ENCODE measurements at regions not wholly inside any gene's neighbourhood (a gene's known extent, or its start where the extent isn't known, plus 50 kb on each side); places are given as distances from the start of the nearest gene placed in this dataset.

- Mint-ChIP-seq H3K36me3 (ENCODE audit: low read depth) (no peaks in the 10 kb centered on the region), H3K4me3 (no peak overlapping the region), H3K27ac (no peak overlapping the region), H3K9me3 (peaks cover 2% of the 10 kb centered on the region), H3K4me1 (peaks cover 8% of the 10 kb centered on the region), H3K27me3 (ENCODE audit: low read depth) (peaks cover 9% of the 10 kb centered on the region)
- no peak for TF ChIP-seq CTCF (IDR thresholded peaks at IDR 0.05; ENCODE audit: unreplicated experiment in 3 of 3)
These were observed 199.3 kb upstream of the HDAC4 start for GRCh38 chr2:239600001-239600593.

GRCh38 chr2:239599299-239599698 is 198.5 kb upstream of the HDAC4 start:
- no peak overlapping the region for H3K27ac Mint-ChIP-seq
- H3K36me3 Mint-ChIP-seq (ENCODE audit: low read depth): no peaks in the 10 kb centered on the region
- TF ChIP-seq CTCF (IDR thresholded peaks at IDR 0.05; ENCODE audit: unreplicated experiment in 3 of 3): no peak

GRCh38 chr2:239598732-239599090 is 197.9 kb upstream of the HDAC4 start:
- no peak overlapping the region for H3K4me3 Mint-ChIP-seq
- no peak overlapping the region for H3K27ac Mint-ChIP-seq
- no peaks in the 10 kb centered on the region for H3K36me3 Mint-ChIP-seq (ENCODE audit: low read depth)
- no peak for TF ChIP-seq CTCF (IDR thresholded peaks at IDR 0.05; ENCODE audit: unreplicated experiment in 3 of 3)
- peaks cover 2% of the 10 kb centered on the region for H3K9me3 Mint-ChIP-seq
- H3K27me3 Mint-ChIP-seq (ENCODE audit: low read depth): peaks cover 14% of the 10 kb centered on the region
- peaks cover 8% of the 10 kb centered on the region for H3K4me1 Mint-ChIP-seq

More at GRCh38 chr2:239599299-239599698, 198.5 kb upstream of the HDAC4 start:
- Mint-ChIP-seq H3K9me3 (peaks cover 2% of the 10 kb centered on the region), H3K4me3 (no peak overlapping the region), H3K27me3 (ENCODE audit: low read depth) (peaks cover 14% of the 10 kb centered on the region), H3K4me1 (peaks cover 8% of the 10 kb centered on the region)

GRCh38 chr2:239598011-239598731 is 197.4 kb upstream of the HDAC4 start:
- Mint-ChIP-seq H3K4me1 (peaks cover 8% of the 10 kb centered on the region), H3K27me3 (ENCODE audit: low read depth) (peaks cover 17% of the 10 kb centered on the region), H3K4me3 (no peak overlapping the region), H3K9me3 (peaks cover 2% of the 10 kb centered on the region), H3K27ac (no peak overlapping the region), H3K36me3 (ENCODE audit: low read depth) (no peaks in the 10 kb centered on the region)
- no peak for TF ChIP-seq CTCF (IDR thresholded peaks at IDR 0.05; ENCODE audit: unreplicated experiment in 3 of 3)

- Mint-ChIP-seq H3K4me1 (peaks cover 8% of the 10 kb centered on the region), H3K9me3 (peaks cover 5% of the 10 kb centered on the region), H3K27ac (no peak overlapping the region), H3K27me3 (ENCODE audit: low read depth) (peaks cover 17% of the 10 kb centered on the region), H3K36me3 (ENCODE audit: low read depth) (no peaks in the 10 kb centered on the region), H3K4me3 (no peak overlapping the region)
- TF ChIP-seq CTCF (IDR thresholded peaks at IDR 0.05; ENCODE audit: unreplicated experiment in 3 of 3): no peak
These were observed 196.4 kb upstream of the HDAC4 start for GRCh38 chr2:239597216-239597615.

GRCh38 chr2:239596792-239597191 is 196.0 kb upstream of the HDAC4 start:
- no peak for TF ChIP-seq CTCF (IDR thresholded peaks at IDR 0.05; ENCODE audit: unreplicated experiment in 3 of 3)
- Mint-ChIP-seq H3K4me1 (peaks cover 8% of the 10 kb centered on the region), H3K36me3 (ENCODE audit: low read depth) (no peaks in the 10 kb centered on the region), H3K9me3 (peaks cover 8% of the 10 kb centered on the region), H3K27me3 (ENCODE audit: low read depth) (peaks cover 20% of the 10 kb centered on the region), H3K4me3 (no peak overlapping the region), H3K27ac (no peak overlapping the region)

Data from nephron (organoid).